ENCODE measurements at regions not wholly inside any gene's neighbourhood (a gene's known extent, or its start where the extent isn't known, plus 50 kb on each side); places are given as distances from the start of the nearest gene placed in this dataset.
"Not testable (repeated sequence)": the region's sequence is repeated elsewhere in the genome, so short reads cannot be mapped to it uniquely, and the experiment has no call there.

- no peak for DNase-seq
These were observed 50.2 kb upstream of the TP53I11 start for GRCh38 chr11:45000918-45001317.

- DNase-seq, result no peak
These were observed 50.9 kb upstream of the TP53I11 start for GRCh38 chr11:45001466-45002165.

- DNase-seq, result no peak
These were observed 54.4 kb upstream of the TP53I11 start for GRCh38 chr11:45005106-45005505.

GRCh38 chr11:45007011-45007410 is 56.3 kb upstream of the TP53I11 start:
- no peak for DNase-seq

GRCh38 chr11:45015983-45016382 is 65.3 kb upstream of the TP53I11 start:
- DNase-seq, result not testable (repeated sequence)

GRCh38 chr11:45016446-45016845 is 65.8 kb upstream of the TP53I11 start:
- not testable (repeated sequence) for DNase-seq

- DNase-seq, result no peak
These were observed 66.6 kb upstream of the TP53I11 start for GRCh38 chr11:45017329-45017728.

- no peak for DNase-seq
These were observed 70.3 kb upstream of the TP53I11 start for GRCh38 chr11:45021001-45021400.

- DNase-seq, result peak; percentile 36
These were observed 71.0 kb upstream of the TP53I11 start for GRCh38 chr11:45021692-45022141.

- DNase-seq, result no peak
These were observed 71.8 kb upstream of the TP53I11 start for GRCh38 chr11:45022294-45023064.

GRCh38 chr11:45023065-45023365 is 72.3 kb upstream of the TP53I11 start:
- no peak for DNase-seq

- no peak for DNase-seq
These were observed 73.6 kb upstream of the TP53I11 start for GRCh38 chr11:45024316-45024715.

GRCh38 chr11:45024846-45025588 is 74.3 kb upstream of the TP53I11 start:
- DNase-seq, result no peak

GRCh38 chr11:45025716-45026492 is 75.2 kb upstream of the TP53I11 start:
- no peak for DNase-seq

GRCh38 chr11:45026835-45027234 is 76.2 kb upstream of the TP53I11 start:
- peak; percentile 43 for DNase-seq

- no peak for DNase-seq
These were observed 76.6 kb upstream of the TP53I11 start for GRCh38 chr11:45027312-45027711.

- peak; percentile 37 for DNase-seq
These were observed 78.4 kb upstream of the TP53I11 start for GRCh38 chr11:45028911-45029682.

- DNase-seq, result no peak
These were observed 80.1 kb upstream of the TP53I11 start for GRCh38 chr11:45030778-45031177.

GRCh38 chr11:45031912-45032519 is 81.3 kb upstream of the TP53I11 start:
- no peak for DNase-seq

- no peak for DNase-seq
These were observed 84.7 kb upstream of the TP53I11 start for GRCh38 chr11:45035413-45035812.

GRCh38 chr11:45036010-45036409 is 85.3 kb upstream of the TP53I11 start:
- no peak for DNase-seq

GRCh38 chr11:45036733-45037132 is 86.0 kb upstream of the TP53I11 start:
- DNase-seq, result no peak
